Mucosa of rectum (tissue), 2 donors: ENCODE measurements at regions not wholly inside any gene's neighbourhood (a gene's known extent, or its start where the extent isn't known, plus 50 kb on each side); places are given as distances from the start of the nearest gene placed in this dataset.

Source experiments
- H3K27ac ChIP-seq, 2 donors: one replicate each; pipeline ENCODE4 v1.7.0; 2013; ENCODE audit warnings: inconsistent platforms in 2 of 2, low read depth in 2 of 2, low read length in 2 of 2
- H3K27me3 ChIP-seq, 2 donors: one replicate each; pipeline ENCODE4 v1.7.0; 2013; ENCODE audit warnings: low read length in 2 of 2; ENCODE audit not compliant: control insufficient read depth in 2 of 2, insufficient read depth in 2 of 2
- H3K36me3 ChIP-seq, 2 donors: one replicate each; pipeline ENCODE4 v1.7.0; 2013; ENCODE audit warnings: low read length in 2 of 2; ENCODE audit not compliant: control insufficient read depth in 2 of 2, insufficient read depth in 2 of 2
- H3K4me1 ChIP-seq, 2 donors: one replicate each; pipeline ENCODE4 v1.7.0; 2013; ENCODE audit warnings: low read length in 2 of 2, mild to moderate bottlenecking in 1 of 2; ENCODE audit not compliant: control insufficient read depth in 2 of 2, insufficient read depth in 2 of 2
- H3K4me3 ChIP-seq, 2 donors: one replicate each; pipeline ENCODE4 v1.7.0; 2013; ENCODE audit warnings: low read length in 2 of 2
- H3K9ac ChIP-seq, 2 donors: one replicate each; pipeline ENCODE4 v1.7.0; 2013; ENCODE audit warnings: low read length in 2 of 2, low read depth in 1 of 2, mild to moderate bottlenecking in 1 of 2
- H3K9me3 ChIP-seq, 2 donors: one replicate each; pipeline ENCODE4 v1.7.0; 2013; ENCODE audit warnings: low read length in 2 of 2; ENCODE audit not compliant: control insufficient read depth in 2 of 2
- donor health status: healthy.
- donor health status: Normal muscosa, but diverticular disease.

- H3K27me3 ChIP-seq, result no peaks in the 10 kb centered on the region
- no peak overlapping the region for H3K9ac ChIP-seq
- H3K4me1 ChIP-seq, result no peaks in the 10 kb centered on the region
- no peaks in the 10 kb centered on the region for H3K9me3 ChIP-seq
- H3K27ac ChIP-seq, result no peak overlapping the region
- H3K4me3 ChIP-seq, result no peak overlapping the region
- H3K36me3 ChIP-seq, result no peaks in the 10 kb centered on the region
Measured at GRCh38 chr2:15031745-15032240, 399.3 kb downstream of the LRATD1 start.

- no peak overlapping the region for H3K9ac ChIP-seq
- H3K9me3 ChIP-seq, result no peaks in the 10 kb centered on the region
- no peaks in the 10 kb centered on the region for H3K4me1 ChIP-seq
- no peaks in the 10 kb centered on the region for H3K36me3 ChIP-seq
- no peak overlapping the region for H3K27ac ChIP-seq
- no peaks in the 10 kb centered on the region for H3K27me3 ChIP-seq
- no peak overlapping the region for H3K4me3 ChIP-seq
Measured at GRCh38 chr2:15034246-15034645, 401.7 kb downstream of the LRATD1 start.

DNA sequence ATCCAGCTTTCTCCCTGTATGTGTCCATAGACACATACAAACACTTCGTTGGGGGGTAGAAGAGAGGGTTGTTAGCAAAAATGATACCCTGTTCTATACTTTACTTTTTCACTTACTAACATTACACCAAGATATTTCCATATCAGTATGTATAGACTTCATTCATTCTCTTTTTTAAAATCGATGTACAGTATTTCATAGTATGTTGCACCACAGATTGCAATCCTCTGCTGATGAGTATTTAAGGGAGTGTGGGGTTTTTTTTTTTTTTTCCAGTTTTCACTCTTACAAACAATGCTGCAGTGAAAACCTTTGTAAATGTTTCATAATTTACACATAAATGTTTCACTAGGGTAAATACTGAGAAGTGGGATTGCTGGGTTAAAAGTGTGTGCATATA is 402.3 kb downstream of the LRATD1 start:
- H3K27ac ChIP-seq, result no peak overlapping the region
- no peaks in the 10 kb centered on the region for H3K4me1 ChIP-seq
- H3K9me3 ChIP-seq, result no peaks in the 10 kb centered on the region
- no peak overlapping the region for H3K9ac ChIP-seq
- H3K36me3 ChIP-seq, result no peaks in the 10 kb centered on the region
- no peak overlapping the region for H3K4me3 ChIP-seq
- no peaks in the 10 kb centered on the region for H3K27me3 ChIP-seq

DNA sequence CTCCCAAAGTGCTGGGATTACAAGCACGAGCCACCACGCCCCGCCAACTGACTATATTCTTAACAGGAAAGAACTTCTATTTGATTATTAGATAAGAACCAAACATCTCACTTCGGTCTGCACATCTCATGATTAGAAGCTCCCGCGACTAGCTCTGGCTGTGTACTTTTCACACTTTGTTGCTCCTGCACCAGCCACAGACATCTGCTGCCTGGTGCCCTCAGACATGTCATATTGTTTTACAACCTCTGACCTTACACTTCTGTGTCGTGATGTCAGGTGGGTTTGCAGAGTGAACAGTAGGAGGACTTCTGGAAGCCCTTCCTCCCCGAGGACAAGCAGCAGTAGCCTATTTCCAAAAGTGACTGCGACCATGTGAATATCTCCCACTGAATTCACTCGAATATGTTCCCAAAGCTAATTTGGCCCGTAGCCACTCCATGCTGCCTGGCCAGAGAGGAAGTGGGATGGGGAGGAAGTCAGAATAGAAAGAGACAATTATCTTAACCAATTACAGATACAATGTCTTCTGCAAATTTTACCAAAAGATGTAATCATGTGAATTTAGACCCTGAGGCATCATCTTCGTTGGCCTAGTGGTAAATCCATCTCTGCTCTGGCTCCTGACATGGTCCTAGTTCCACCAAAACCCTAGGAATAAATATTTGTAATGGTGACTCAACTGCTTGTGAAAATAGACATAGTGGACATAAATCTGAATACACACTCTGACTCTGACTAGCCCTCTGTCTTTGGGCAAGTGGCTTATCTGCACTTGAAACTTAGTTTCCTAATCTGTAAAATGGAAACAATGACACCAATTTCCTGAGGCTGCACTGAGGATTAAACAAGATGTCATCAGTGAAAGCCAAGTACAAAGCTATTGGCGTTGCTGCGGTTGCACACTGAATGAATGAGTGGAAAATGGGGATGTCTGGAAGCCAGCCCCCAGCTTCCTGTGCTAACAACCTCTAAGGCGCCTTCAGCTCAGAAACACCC is 406.1 kb downstream of the LRATD1 start:
- no peak overlapping the region for H3K27ac ChIP-seq
- H3K36me3 ChIP-seq, result no peaks in the 10 kb centered on the region
- H3K27me3 ChIP-seq, result no peaks in the 10 kb centered on the region
- H3K4me3 ChIP-seq, result no peak overlapping the region
- H3K4me1 ChIP-seq, result peaks cover 0 to 3% of the 10 kb centered on the region in 2 donors
- no peaks in the 10 kb centered on the region for H3K9me3 ChIP-seq
- no peak overlapping the region for H3K9ac ChIP-seq

DNA sequence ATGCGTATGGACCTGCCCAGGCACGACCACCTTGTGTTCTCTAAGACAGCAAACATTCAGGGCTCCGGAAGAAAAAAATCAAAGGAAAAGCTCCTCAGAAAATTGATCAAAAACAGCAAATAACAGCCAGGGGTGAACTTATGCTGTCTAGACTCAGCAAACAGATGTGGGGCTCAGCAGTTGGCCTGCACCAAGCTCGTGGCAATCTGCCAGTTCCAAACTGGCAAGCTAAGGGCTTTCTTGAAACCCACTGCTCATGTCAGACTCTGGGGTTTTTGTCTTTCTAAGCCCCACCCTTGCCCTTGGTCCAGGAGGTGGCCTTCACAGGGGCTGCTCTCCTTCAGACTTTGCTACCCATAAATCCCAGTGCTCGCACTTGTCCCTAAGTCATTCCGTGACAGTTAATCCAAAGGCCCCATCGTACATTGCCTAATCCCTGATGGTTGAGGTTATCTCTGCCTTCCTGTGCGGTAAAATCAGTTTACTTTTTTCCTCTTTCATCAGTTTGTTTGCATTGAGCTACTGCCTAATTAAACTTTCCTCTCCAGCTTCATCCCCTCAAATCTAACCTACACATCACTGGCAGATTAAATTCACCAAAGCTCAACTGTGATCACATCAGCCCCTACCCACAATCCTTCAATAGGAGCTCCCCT is 408.0 kb downstream of the LRATD1 start:
- Histone ChIP-seq H3K9ac (no peak overlapping the region), H3K36me3 (no peaks in the 10 kb centered on the region), H3K27ac (no peak overlapping the region), H3K4me3 (no peak overlapping the region), H3K9me3 (no peaks in the 10 kb centered on the region), H3K4me1 (peaks cover 0 to 3% of the 10 kb centered on the region in 2 donors), H3K27me3 (no peaks in the 10 kb centered on the region)

DNA sequence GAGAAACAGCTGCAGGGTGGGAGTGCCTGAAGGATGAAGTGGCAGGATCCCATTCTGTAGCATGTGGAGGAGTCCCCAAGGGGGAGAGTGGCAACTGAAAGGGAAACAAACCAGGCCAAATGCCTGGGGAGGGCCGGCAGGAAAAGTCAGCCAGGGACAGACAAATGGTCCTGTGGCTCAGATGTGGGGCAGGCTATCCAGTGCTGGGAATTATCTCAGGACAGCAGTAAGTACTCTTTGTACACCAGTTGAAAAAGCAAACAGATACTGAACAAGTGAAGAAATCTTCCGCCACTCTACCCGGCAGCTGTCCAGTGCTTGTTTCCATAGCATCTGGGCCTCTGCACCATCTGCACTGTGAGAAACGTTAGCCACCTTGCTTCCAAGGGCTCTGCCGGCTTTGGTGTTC is 408.9 kb downstream of the LRATD1 start:
- Histone ChIP-seq H3K27me3 (no peaks in the 10 kb centered on the region), H3K9me3 (no peaks in the 10 kb centered on the region), H3K36me3 (no peaks in the 10 kb centered on the region), H3K4me3 (no peak overlapping the region), H3K4me1 (peaks cover 0 to 3% of the 10 kb centered on the region in 2 donors), H3K27ac (no peak overlapping the region), H3K9ac (no peak overlapping the region)

- Histone ChIP-seq H3K9me3 (no peaks in the 10 kb centered on the region), H3K9ac (no peak overlapping the region), H3K27ac (peak overlapping the region; percentile 34 to 58), H3K36me3 (no peaks in the 10 kb centered on the region), H3K4me3 (no peak overlapping the region), H3K4me1 (peaks cover 0 to 3% of the 10 kb centered on the region in 2 donors), H3K27me3 (no peaks in the 10 kb centered on the region)
Measured at GRCh38 chr2:15042801-15043217, 410.3 kb downstream of the LRATD1 start.

GRCh38 chr2:15043336-15044058 is 411.0 kb downstream of the LRATD1 start:
- Histone ChIP-seq H3K27ac (peak overlapping the region; percentile 34 to 58), H3K4me1 (peaks cover 0 to 3% of the 10 kb centered on the region in 2 donors), H3K9ac (no peak overlapping the region), H3K4me3 (no peak overlapping the region), H3K36me3 (no peaks in the 10 kb centered on the region), H3K9me3 (no peaks in the 10 kb centered on the region), H3K27me3 (no peaks in the 10 kb centered on the region)

- H3K9me3 ChIP-seq, result no peaks in the 10 kb centered on the region
- no peaks in the 10 kb centered on the region for H3K27me3 ChIP-seq
- peaks cover 0 to 3% of the 10 kb centered on the region in 2 donors for H3K4me1 ChIP-seq
- H3K27ac ChIP-seq, result no peak overlapping the region
- no peaks in the 10 kb centered on the region for H3K36me3 ChIP-seq
- H3K4me3 ChIP-seq, result no peak overlapping the region
- H3K9ac ChIP-seq, result no peak overlapping the region
Measured at GRCh38 chr2:15045054-15045453, 412.5 kb downstream of the LRATD1 start.
